ENCODE measurements at regions not wholly inside any gene's neighbourhood (a gene's known extent, or its start where the extent isn't known, plus 50 kb on each side); places are given as distances from the start of the nearest gene placed in this dataset.

GRCh38 chr7:35501681-35502080 lies 193.3 kb downstream of the HERPUD2 start:
- Histone ChIP-seq H3K9me3 (ENCODE audit: low read length) (no peaks in the 10 kb centered on the region), H3K9ac (ENCODE audit: low read length) (no peak overlapping the region), H4K20me1 (ENCODE audit: insufficient read depth) (no peaks in the 10 kb centered on the region), H3K79me2 (replicated peaks; ENCODE audit: insufficient read depth, low read length) (no peaks in the 10 kb centered on the region), H3K4me3 (ENCODE audit: low read length) (no peak overlapping the region), H3K36me3 (ENCODE audit: insufficient read depth, low read length) (no peaks in the 10 kb centered on the region), H3K27me3 (ENCODE audit: insufficient read depth, low read depth, low read length) (no peaks in the 10 kb centered on the region), H3K27ac (ENCODE audit: low read length) (no peak overlapping the region), H3K4me2 (ENCODE audit: low read length) (no peak overlapping the region), H3F3A (ENCODE audit: insufficient read depth, low read length, poor library complexity, severe bottlenecking) (no peaks in the 10 kb centered on the region), H2AFZ (ENCODE audit: low read depth, low read length) (no peak overlapping the region), H3K9me2 (ENCODE audit: insufficient read depth, low read length) (no peaks in the 10 kb centered on the region)
- TF ChIP-seq EP300 (conservative IDR thresholded peaks at IDR 0.05; ENCODE audit: poor library complexity, severe bottlenecking) (no peak), SMC3 (conservative IDR thresholded peaks at IDR 0.05; ENCODE audit: poor library complexity) (no peak), RAD21 (conservative IDR thresholded peaks at IDR 0.05) (no peak), POLR2AphosphoS5 (IDR thresholded peaks at IDR 0.05) (no peak), TAF1 (IDR thresholded peaks at IDR 0.05; ENCODE audit: low read depth) (no peak), EZH2 (IDR thresholded peaks at IDR 0.05; ENCODE audit: borderline replicate concordance, insufficient read depth, low read length, poor library complexity, severe bottlenecking) (no peak), MXI1 (conservative IDR thresholded peaks at IDR 0.05; ENCODE audit: poor library complexity, severe bottlenecking) (no peak), CTCF (IDR thresholded peaks at IDR 0.05; ENCODE audit: poor library complexity, severe bottlenecking) (no peak), REST (IDR thresholded peaks at IDR 0.05; ENCODE audit: borderline replicate concordance) (no peak)

GRCh38 chr7:35499226-35499625 lies 195.7 kb downstream of the HERPUD2 start:
- TF ChIP-seq RAD21 (conservative IDR thresholded peaks at IDR 0.05) (no peak), POLR2AphosphoS5 (IDR thresholded peaks at IDR 0.05) (no peak), SMC3 (conservative IDR thresholded peaks at IDR 0.05; ENCODE audit: poor library complexity) (no peak), EP300 (conservative IDR thresholded peaks at IDR 0.05; ENCODE audit: poor library complexity, severe bottlenecking) (no peak), MXI1 (conservative IDR thresholded peaks at IDR 0.05; ENCODE audit: poor library complexity, severe bottlenecking) (no peak), EZH2 (IDR thresholded peaks at IDR 0.05; ENCODE audit: borderline replicate concordance, insufficient read depth, low read length, poor library complexity, severe bottlenecking) (no peak), CTCF (IDR thresholded peaks at IDR 0.05; ENCODE audit: poor library complexity, severe bottlenecking) (no peak), REST (IDR thresholded peaks at IDR 0.05; ENCODE audit: borderline replicate concordance) (no peak), TAF1 (IDR thresholded peaks at IDR 0.05; ENCODE audit: low read depth) (no peak)
- Histone ChIP-seq H3K9me2 (ENCODE audit: insufficient read depth, low read length) (no peaks in the 10 kb centered on the region), H3K36me3 (ENCODE audit: insufficient read depth, low read length) (no peaks in the 10 kb centered on the region)

More at GRCh38 chr7:35499226-35499625, 195.7 kb downstream of the HERPUD2 start:
- Histone ChIP-seq H3K9ac (ENCODE audit: low read length) (no peak overlapping the region), H3K79me2 (replicated peaks; ENCODE audit: insufficient read depth, low read length) (no peaks in the 10 kb centered on the region), H3K9me3 (ENCODE audit: low read length) (no peaks in the 10 kb centered on the region), H3F3A (ENCODE audit: insufficient read depth, low read length, poor library complexity, severe bottlenecking) (no peaks in the 10 kb centered on the region), H4K20me1 (ENCODE audit: insufficient read depth) (no peaks in the 10 kb centered on the region), H3K27me3 (ENCODE audit: insufficient read depth, low read depth, low read length) (no peaks in the 10 kb centered on the region), H3K27ac (ENCODE audit: low read length) (no peak overlapping the region), H3K4me2 (ENCODE audit: low read length) (no peak overlapping the region), H3K4me3 (ENCODE audit: low read length) (no peak overlapping the region), H2AFZ (ENCODE audit: low read depth, low read length) (no peak overlapping the region)
